ENCODE measurements at regions not wholly inside any gene's neighbourhood (a gene's known extent, or its start where the extent isn't known, plus 50 kb on each side); places are given as distances from the start of the nearest gene placed in this dataset.

DNA sequence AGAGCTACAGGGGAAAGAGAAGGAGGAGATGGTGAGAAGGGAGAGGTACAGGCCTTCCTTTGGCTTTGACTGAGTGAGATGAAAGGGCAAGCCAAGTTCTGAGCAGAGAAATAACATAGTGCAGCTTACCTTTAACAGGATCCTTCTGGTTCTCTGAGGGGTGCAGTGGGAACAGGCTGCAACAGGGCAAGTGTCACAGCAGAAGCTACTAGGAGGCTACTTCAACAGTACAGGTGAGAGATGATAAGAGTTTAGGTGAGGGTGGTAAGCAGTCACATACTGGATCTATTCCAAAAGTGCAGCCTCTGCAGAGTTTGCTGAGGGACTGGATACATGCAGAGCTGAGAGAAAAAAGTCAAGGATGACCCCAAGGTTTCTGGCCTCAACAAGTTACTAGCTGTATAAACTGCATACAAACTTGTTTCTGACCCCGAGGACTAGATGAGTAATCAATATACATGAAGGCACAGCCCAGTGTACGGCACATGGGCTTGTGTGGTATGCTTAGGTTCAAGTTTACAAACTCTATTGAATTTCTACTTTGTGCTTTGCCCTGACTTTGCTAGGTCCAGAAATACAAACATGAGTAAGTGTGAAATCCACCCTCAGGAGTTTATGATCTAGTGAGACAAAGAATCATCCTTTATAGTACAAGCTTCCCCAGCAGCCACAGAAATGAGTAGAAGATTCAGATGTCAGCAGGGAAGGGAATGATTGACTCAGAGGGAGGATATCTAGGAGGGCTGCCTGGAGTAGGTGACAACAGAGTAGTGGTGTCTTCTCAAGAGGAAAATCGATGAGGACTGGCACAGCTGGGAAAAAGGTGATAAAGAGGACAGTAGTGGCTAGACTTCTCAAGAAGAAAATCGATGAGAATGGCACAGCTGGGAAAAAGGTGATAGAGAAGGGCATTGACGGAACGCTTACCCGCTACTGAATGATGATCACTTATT is 78.2 kb upstream of the TJP1 start:
- no peak overlapping the region for H3K4me3 ChIP-seq (ENCODE audit: low read depth, low read length)
- H3K27ac ChIP-seq = no peak overlapping the region
- H3K27me3 ChIP-seq (replicated peaks) = no peaks in the 10 kb centered on the region
- no peaks in the 10 kb centered on the region for H3K36me3 ChIP-seq (replicated peaks)
- no peak for DNase-seq
- TF ChIP-seq, protein P1, sequence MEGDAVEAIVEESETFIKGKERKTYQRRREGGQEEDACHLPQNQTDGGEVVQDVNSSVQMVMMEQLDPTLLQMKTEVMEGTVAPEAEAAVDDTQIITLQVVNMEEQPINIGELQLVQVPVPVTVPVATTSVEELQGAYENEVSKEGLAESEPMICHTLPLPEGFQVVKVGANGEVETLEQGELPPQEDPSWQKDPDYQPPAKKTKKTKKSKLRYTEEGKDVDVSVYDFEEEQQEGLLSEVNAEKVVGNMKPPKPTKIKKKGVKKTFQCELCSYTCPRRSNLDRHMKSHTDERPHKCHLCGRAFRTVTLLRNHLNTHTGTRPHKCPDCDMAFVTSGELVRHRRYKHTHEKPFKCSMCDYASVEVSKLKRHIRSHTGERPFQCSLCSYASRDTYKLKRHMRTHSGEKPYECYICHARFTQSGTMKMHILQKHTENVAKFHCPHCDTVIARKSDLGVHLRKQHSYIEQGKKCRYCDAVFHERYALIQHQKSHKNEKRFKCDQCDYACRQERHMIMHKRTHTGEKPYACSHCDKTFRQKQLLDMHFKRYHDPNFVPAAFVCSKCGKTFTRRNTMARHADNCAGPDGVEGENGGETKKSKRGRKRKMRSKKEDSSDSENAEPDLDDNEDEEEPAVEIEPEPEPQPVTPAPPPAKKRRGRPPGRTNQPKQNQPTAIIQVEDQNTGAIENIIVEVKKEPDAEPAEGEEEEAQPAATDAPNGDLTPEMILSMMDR (IDR thresholded peaks at IDR 0.05; ENCODE audit: low read depth, low read length, missing control alignments) = no peak
- in situ Hi-C loops (cut with HindIII; ENCODE audit: low pct_ligation_motif_present, low sequenced_read_pairs) = no loop called here

GRCh38 chr15:29896062-29896461 is 73.8 kb upstream of the TJP1 start:
- TF ChIP-seq, protein P1 (IDR thresholded peaks at IDR 0.05; ENCODE audit: low read depth, low read length, missing control alignments) = no peak
- DNase-seq = no peak
- no peak overlapping the region for H3K4me3 ChIP-seq (ENCODE audit: low read depth, low read length)
- in situ Hi-C loops (cut with HindIII; ENCODE audit: low pct_ligation_motif_present, low sequenced_read_pairs) = no loop called here
- H3K27ac ChIP-seq = no peak overlapping the region
- H3K36me3 ChIP-seq (replicated peaks) = no peaks in the 10 kb centered on the region
- H3K27me3 ChIP-seq (replicated peaks) = no peaks in the 10 kb centered on the region

GRCh38 chr15:29891096-29891457 is 68.8 kb upstream of the TJP1 start:
- H3K36me3 ChIP-seq (replicated peaks) = no peaks in the 10 kb centered on the region
- no peak overlapping the region for H3K27ac ChIP-seq
- TF ChIP-seq, protein P1 (IDR thresholded peaks at IDR 0.05; ENCODE audit: low read depth, low read length, missing control alignments) = no peak
- no peak overlapping the region for H3K4me3 ChIP-seq (ENCODE audit: low read depth, low read length)
- in situ Hi-C loops (cut with HindIII; ENCODE audit: low pct_ligation_motif_present, low sequenced_read_pairs) = no loop called here
- H3K27me3 ChIP-seq (replicated peaks) = no peaks in the 10 kb centered on the region
- DNase-seq = no peak

- TF ChIP-seq, protein P1 (IDR thresholded peaks at IDR 0.05; ENCODE audit: low read depth, low read length, missing control alignments) = no peak
- no peaks in the 10 kb centered on the region for H3K36me3 ChIP-seq (replicated peaks)
- no peak overlapping the region for H3K27ac ChIP-seq
- no peak for DNase-seq
- H3K4me3 ChIP-seq (ENCODE audit: low read depth, low read length) = no peak overlapping the region
- no peaks in the 10 kb centered on the region for H3K27me3 ChIP-seq (replicated peaks)
- in situ Hi-C loops (cut with HindIII; ENCODE audit: low pct_ligation_motif_present, low sequenced_read_pairs) = no loop called here
Observed at GRCh38 chr15:29890336-29891095, 68.2 kb upstream of the TJP1 start.

GRCh38 chr15:29889542-29890329 is 67.5 kb upstream of the TJP1 start:
- H3K27ac ChIP-seq = peak overlapping the region; percentile 64
- TF ChIP-seq, protein P1 (IDR thresholded peaks at IDR 0.05; ENCODE audit: low read depth, low read length, missing control alignments) = no peak

More at GRCh38 chr15:29889542-29890329, 67.5 kb upstream of the TJP1 start:
- no peak for DNase-seq
- H3K4me3 ChIP-seq (ENCODE audit: low read depth, low read length) = no peak overlapping the region
- in situ Hi-C loops (cut with HindIII; ENCODE audit: low pct_ligation_motif_present, low sequenced_read_pairs) = no loop called here
- no peaks in the 10 kb centered on the region for H3K27me3 ChIP-seq (replicated peaks)
- H3K36me3 ChIP-seq (replicated peaks) = no peaks in the 10 kb centered on the region
